ENCODE measurements at regions not wholly inside any gene's neighbourhood (a gene's known extent, or its start where the extent isn't known, plus 50 kb on each side); places are given as distances from the start of the nearest gene placed in this dataset.

DNA sequence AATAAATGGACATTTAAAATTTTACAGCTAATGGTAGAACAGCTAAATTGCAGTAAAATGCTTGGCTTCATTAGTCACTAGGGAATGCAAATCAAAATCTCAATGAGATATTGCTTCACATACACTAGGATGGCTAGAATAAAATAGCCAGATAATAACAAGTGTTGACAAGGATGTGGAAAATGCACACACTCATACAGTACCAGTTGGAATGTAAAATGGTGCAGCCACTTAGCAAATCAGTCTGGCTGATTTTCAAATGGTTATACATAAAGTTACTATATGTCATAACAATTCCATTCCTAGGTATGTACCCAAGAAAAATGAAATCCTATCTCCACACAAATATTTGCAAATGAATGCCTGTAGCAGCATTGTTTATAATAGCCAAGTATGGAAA lies 452.1 kb downstream of the HDGFL1 start:
- H3K36me3 Mint-ChIP-seq = no peaks in the 10 kb centered on the region
- no peak for DNase-seq
- no peak overlapping the region for H3K4me3 Mint-ChIP-seq
- H3K9me3 ChIP-seq = no peaks in the 10 kb centered on the region
- no peaks in the 10 kb centered on the region for H3K4me1 ChIP-seq (ENCODE audit: control insufficient read depth in 1 of 2, extremely low read depth in 1 of 2, insufficient read depth in 2 of 2, low read length in 2 of 2)
- H3K27me3 Mint-ChIP-seq = no peaks in the 10 kb centered on the region
- ChIA-PET POLR2A (interaction anchor here in 1 of 2 donors (0.5 kb wide), 1 partner anchor 8 kb away, joined by 4 read pairs; no protein-coding TSS in a partner anchor), CTCF (no interaction called here)
- H3K36me3 ChIP-seq (ENCODE audit: control insufficient read depth in 2 of 2, extremely low read depth in 1 of 2, insufficient read depth in 1 of 2, low read length in 1 of 2) = no peaks in the 10 kb centered on the region
- H3K4me1 Mint-ChIP-seq = no peaks in the 10 kb centered on the region
- no peak overlapping the region for H3K27ac Mint-ChIP-seq
- ATAC-seq (replicated peaks in 1 of 4) = no peak
- H3K4me3 ChIP-seq (ENCODE audit: control insufficient read depth in 1 of 2, extremely low read depth in 1 of 2, low read length in 1 of 2) = no peak overlapping the region
- no peak overlapping the region for H3K27ac ChIP-seq (ENCODE audit: low read length)
- peaks cover 0 to 5% (median 0%) of the 10 kb centered on the region in 3 donors for H3K9me3 Mint-ChIP-seq
- no peaks in the 10 kb centered on the region for H3K27me3 ChIP-seq (replicated peaks in 1 of 2; ENCODE audit: control insufficient read depth in 2 of 2, extremely low read depth in 1 of 2, insufficient read depth in 2 of 2, low read length in 1 of 2)

DNA sequence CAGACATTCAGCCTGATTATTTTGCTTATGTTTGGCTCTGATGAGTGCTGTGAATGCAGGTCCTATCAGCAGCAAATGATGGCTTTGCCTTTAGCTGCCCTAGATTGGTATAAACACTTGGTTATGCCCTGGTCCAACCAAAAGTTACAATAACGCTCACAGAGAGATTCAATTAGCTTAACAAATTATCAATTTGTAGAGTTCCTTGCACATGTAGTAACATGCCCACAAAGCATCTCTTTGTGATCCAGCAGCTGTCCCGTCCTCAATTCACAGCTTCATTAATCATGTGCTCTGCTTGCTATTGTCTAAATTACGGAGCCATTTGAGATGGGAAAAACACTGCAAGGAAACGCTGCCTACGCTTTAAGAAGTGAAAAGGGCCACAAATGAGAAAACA lies 457.9 kb downstream of the HDGFL1 start:
- Mint-ChIP-seq H3K36me3 (no peaks in the 10 kb centered on the region), H3K9me3 (peaks cover 0 to 5% (median 4%) of the 10 kb centered on the region in 3 donors), H3K27ac (no peak overlapping the region), H3K4me3 (no peak overlapping the region), H3K4me1 (no peaks in the 10 kb centered on the region), H3K27me3 (no peaks in the 10 kb centered on the region)
- 100% methylated on average over 1 of the region's 5 CpGs for WGBS (ENCODE audit: insufficient coverage)
- H3K36me3 ChIP-seq (ENCODE audit: control insufficient read depth in 2 of 2, extremely low read depth in 1 of 2, insufficient read depth in 1 of 2, low read length in 1 of 2) = no peaks in the 10 kb centered on the region
- H3K4me3 ChIP-seq (ENCODE audit: control insufficient read depth in 1 of 2, extremely low read depth in 1 of 2, low read length in 1 of 2) = no peak overlapping the region
- no peaks in the 10 kb centered on the region for H3K4me1 ChIP-seq (ENCODE audit: control insufficient read depth in 1 of 2, extremely low read depth in 1 of 2, insufficient read depth in 2 of 2, low read length in 2 of 2)
- no peak overlapping the region for H3K27ac ChIP-seq (ENCODE audit: low read length)
- CTCF ChIA-PET = no interaction called here
- POLR2A ChIA-PET = no interaction called here
- DNase-seq = no peak
- H3K27me3 ChIP-seq (replicated peaks in 1 of 2; ENCODE audit: control insufficient read depth in 2 of 2, extremely low read depth in 1 of 2, insufficient read depth in 2 of 2, low read length in 1 of 2) = no peaks in the 10 kb centered on the region
- no peak for ATAC-seq (replicated peaks in 1 of 4)
- H3K9me3 ChIP-seq = no peaks in the 10 kb centered on the region

DNA sequence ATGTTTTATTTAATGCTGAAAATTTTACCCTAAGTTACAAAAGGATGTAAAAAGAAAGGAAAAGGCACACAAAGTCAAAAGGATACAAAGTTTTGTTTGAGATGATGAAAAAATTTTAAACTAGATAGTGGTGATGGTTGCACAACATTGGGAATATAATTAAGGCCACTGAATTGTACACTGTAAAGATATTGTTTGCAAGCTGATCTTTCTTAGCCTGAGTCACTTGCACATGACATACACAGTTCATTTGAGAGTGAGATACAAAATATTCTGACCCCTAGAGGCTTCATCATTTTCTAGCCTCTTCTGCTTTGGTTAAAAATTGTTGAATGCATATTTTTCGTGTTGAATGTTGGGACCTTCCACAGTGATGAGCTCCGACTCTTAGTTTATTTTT lies 462.6 kb downstream of the HDGFL1 start:
- ChIA-PET POLR2A (no interaction called here), CTCF (no interaction called here)
- Histone ChIP-seq H3K27me3 (replicated peaks in 1 of 2; ENCODE audit: control insufficient read depth in 2 of 2, extremely low read depth in 1 of 2, insufficient read depth in 2 of 2, low read length in 1 of 2) (no peaks in the 10 kb centered on the region), H3K4me1 (ENCODE audit: control insufficient read depth in 1 of 2, extremely low read depth in 1 of 2, insufficient read depth in 2 of 2, low read length in 2 of 2) (no peaks in the 10 kb centered on the region), H3K27ac (ENCODE audit: low read length) (no peak overlapping the region), H3K9me3 (no peaks in the 10 kb centered on the region), H3K4me3 (ENCODE audit: control insufficient read depth in 1 of 2, extremely low read depth in 1 of 2, low read length in 1 of 2) (no peak overlapping the region), H3K36me3 (ENCODE audit: control insufficient read depth in 2 of 2, extremely low read depth in 1 of 2, insufficient read depth in 1 of 2, low read length in 1 of 2) (no peaks in the 10 kb centered on the region)
- Mint-ChIP-seq H3K9me3 (peaks cover 0 to 5% (median 4%) of the 10 kb centered on the region in 3 donors), H3K36me3 (no peaks in the 10 kb centered on the region), H3K4me1 (no peaks in the 10 kb centered on the region), H3K4me3 (no peak overlapping the region), H3K27ac (no peak overlapping the region), H3K27me3 (no peaks in the 10 kb centered on the region)
- no CpG with 5 or more reads among the region's 2 CpGs for WGBS (ENCODE audit: insufficient coverage)
- DNase-seq = no peak
- ATAC-seq (replicated peaks in 1 of 4) = no peak

DNA sequence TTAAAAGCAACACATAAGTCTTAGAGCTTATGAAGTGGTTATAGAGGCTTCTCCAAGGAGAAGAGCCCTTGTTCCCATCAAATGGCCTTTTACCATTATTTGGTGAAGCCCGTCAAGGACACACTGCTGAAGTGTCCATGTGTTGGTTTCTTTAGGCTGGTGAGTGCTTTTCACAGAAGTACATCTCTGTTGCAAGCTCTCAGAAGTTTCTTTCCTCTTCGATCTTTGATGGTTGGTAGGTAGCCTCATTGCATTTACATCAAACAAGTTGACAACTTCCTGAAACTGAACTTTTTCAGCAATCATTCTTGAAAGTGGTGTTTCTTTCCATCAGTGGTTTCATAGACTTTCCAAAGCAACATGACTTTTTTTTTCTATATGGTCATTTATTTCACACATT lies 465.6 kb downstream of the HDGFL1 start:
- H3K27me3 Mint-ChIP-seq = no peaks in the 10 kb centered on the region
- CTCF ChIA-PET = no interaction called here
- no CpG with 5 or more reads among the region's 2 CpGs for WGBS (ENCODE audit: insufficient coverage)
- no peaks in the 10 kb centered on the region for H3K36me3 Mint-ChIP-seq
- ATAC-seq (replicated peaks in 1 of 4) (no peak), DNase-seq (no peak)
- Histone ChIP-seq H3K27ac (ENCODE audit: low read length) (no peak overlapping the region), H3K36me3 (ENCODE audit: control insufficient read depth in 2 of 2, extremely low read depth in 1 of 2, insufficient read depth in 1 of 2, low read length in 1 of 2) (no peaks in the 10 kb centered on the region), H3K27me3 (replicated peaks in 1 of 2; ENCODE audit: control insufficient read depth in 2 of 2, extremely low read depth in 1 of 2, insufficient read depth in 2 of 2, low read length in 1 of 2) (no peaks in the 10 kb centered on the region), H3K4me1 (ENCODE audit: control insufficient read depth in 1 of 2, extremely low read depth in 1 of 2, insufficient read depth in 2 of 2, low read length in 2 of 2) (no peaks in the 10 kb centered on the region), H3K9me3 (no peaks in the 10 kb centered on the region), H3K4me3 (ENCODE audit: control insufficient read depth in 1 of 2, extremely low read depth in 1 of 2, low read length in 1 of 2) (no peak overlapping the region)
- POLR2A ChIA-PET = no interaction called here
- H3K4me1 Mint-ChIP-seq = no peaks in the 10 kb centered on the region
- no peak overlapping the region for H3K4me3 Mint-ChIP-seq
- H3K27ac Mint-ChIP-seq = no peak overlapping the region
- H3K9me3 Mint-ChIP-seq = peaks cover 0 to 5% (median 4%) of the 10 kb centered on the region in 3 donors

DNA sequence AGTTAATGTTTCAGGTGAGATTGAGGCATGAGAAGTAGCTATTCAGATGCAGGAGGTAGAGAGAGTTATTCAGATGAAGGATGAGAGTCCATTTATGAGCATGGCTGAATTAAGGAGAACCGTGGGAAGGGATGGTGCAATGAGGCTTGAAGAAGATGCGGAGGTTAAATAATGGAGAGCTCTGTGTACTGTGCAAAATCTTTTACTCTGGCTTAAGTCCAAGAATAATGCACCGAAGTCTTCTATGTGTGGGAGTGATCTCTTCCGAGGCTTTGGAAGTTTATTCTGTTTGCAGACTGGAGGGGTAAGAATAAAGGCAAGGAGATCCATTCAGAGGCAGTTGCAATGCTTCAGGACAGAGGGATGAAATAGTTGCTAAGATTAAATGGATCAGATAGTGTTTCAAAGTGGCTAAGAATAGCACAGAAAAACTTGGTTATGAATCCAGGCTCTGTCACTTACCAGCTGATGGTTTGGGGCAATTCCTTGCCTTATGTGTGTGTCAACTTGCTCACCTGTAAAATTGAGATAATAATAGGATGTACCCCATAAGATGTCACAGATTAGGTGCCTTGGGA lies 467.1 kb downstream of the HDGFL1 start:
- Mint-ChIP-seq H3K9me3 (peaks cover 0 to under 1% (median 0%) of the 10 kb centered on the region in 3 donors), H3K4me3 (no peak overlapping the region), H3K36me3 (no peaks in the 10 kb centered on the region), H3K27me3 (no peaks in the 10 kb centered on the region), H3K4me1 (no peaks in the 10 kb centered on the region), H3K27ac (no peak overlapping the region)
- Histone ChIP-seq H3K36me3 (ENCODE audit: control insufficient read depth in 2 of 2, extremely low read depth in 1 of 2, insufficient read depth in 1 of 2, low read length in 1 of 2) (no peaks in the 10 kb centered on the region), H3K4me1 (ENCODE audit: control insufficient read depth in 1 of 2, extremely low read depth in 1 of 2, insufficient read depth in 2 of 2, low read length in 2 of 2) (no peaks in the 10 kb centered on the region), H3K9me3 (no peaks in the 10 kb centered on the region), H3K27ac (ENCODE audit: low read length) (no peak overlapping the region), H3K4me3 (ENCODE audit: control insufficient read depth in 1 of 2, extremely low read depth in 1 of 2, low read length in 1 of 2) (no peak overlapping the region), H3K27me3 (replicated peaks in 1 of 2; ENCODE audit: control insufficient read depth in 2 of 2, extremely low read depth in 1 of 2, insufficient read depth in 2 of 2, low read length in 1 of 2) (no peaks in the 10 kb centered on the region)
- ChIA-PET CTCF (no interaction called here), POLR2A (no interaction called here)
- DNase-seq = no peak
- 78% methylated on average over 4 of the region's 4 CpGs for WGBS (ENCODE audit: insufficient coverage)
- no peak for ATAC-seq (replicated peaks in 1 of 4)

DNA sequence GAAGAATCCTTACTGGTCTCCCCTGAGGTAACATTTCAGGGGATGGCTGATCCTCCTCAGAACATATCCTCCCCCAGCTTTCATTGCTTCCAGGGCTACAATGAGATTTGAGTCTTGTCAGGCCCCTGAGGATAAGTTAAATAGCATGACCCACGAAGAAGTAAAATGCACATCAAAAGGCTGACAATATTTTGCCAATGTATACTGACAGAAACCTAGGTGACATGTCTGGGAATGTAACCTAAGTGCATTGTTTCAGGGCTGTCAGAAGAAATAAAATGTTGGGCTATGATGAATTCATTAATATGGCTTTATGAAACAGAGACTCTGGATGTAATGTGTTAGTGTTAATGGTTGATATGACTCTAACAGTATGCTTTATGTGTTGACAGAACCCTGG lies 471.5 kb downstream of the HDGFL1 start:
- ChIA-PET POLR2A (no interaction called here), CTCF (no interaction called here)
- no peak overlapping the region for H3K4me3 ChIP-seq (ENCODE audit: control insufficient read depth in 1 of 2, extremely low read depth in 1 of 2, low read length in 1 of 2)
- no peaks in the 10 kb centered on the region for H3K4me1 Mint-ChIP-seq
- peaks cover 0 to 3% (median 2%) of the 10 kb centered on the region in 3 donors for H3K9me3 Mint-ChIP-seq
- no peaks in the 10 kb centered on the region for H3K9me3 ChIP-seq
- H3K4me3 Mint-ChIP-seq = no peak overlapping the region
- no peaks in the 10 kb centered on the region for H3K4me1 ChIP-seq (ENCODE audit: control insufficient read depth in 1 of 2, extremely low read depth in 1 of 2, insufficient read depth in 2 of 2, low read length in 2 of 2)
- H3K27ac Mint-ChIP-seq = no peak overlapping the region
- ATAC-seq (replicated peaks in 1 of 4) (no peak), DNase-seq (no peak)
- H3K27me3 ChIP-seq (replicated peaks in 1 of 2; ENCODE audit: control insufficient read depth in 2 of 2, extremely low read depth in 1 of 2, insufficient read depth in 2 of 2, low read length in 1 of 2) = no peaks in the 10 kb centered on the region
- no peak overlapping the region for H3K27ac ChIP-seq (ENCODE audit: low read length)
- no peaks in the 10 kb centered on the region for H3K36me3 ChIP-seq (ENCODE audit: control insufficient read depth in 2 of 2, extremely low read depth in 1 of 2, insufficient read depth in 1 of 2, low read length in 1 of 2)
- H3K27me3 Mint-ChIP-seq = no peaks in the 10 kb centered on the region
- WGBS (ENCODE audit: insufficient coverage) = no CpG with 5 or more reads among the region's 1 CpG
- no peaks in the 10 kb centered on the region for H3K36me3 Mint-ChIP-seq

DNA sequence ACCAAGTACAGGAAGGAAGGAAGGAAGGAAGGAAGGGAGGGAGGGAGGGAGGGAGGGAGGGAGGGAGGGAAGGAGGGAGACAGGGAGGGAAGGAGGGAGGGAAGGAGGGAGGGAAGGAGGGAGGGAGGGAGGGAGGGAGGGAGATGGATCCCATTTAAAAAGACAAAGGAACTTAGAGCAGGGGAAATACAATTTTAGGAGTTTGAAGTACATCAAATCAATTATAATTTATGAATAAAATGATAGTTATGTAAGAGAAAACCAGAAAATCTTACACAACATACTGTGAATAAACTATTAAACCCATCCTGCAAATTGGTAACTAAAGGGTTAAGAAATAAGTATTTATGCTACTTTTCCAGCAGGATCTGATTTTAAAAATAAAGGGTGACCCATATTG lies 475.9 kb downstream of the HDGFL1 start:
- Mint-ChIP-seq H3K36me3 (no peaks in the 10 kb centered on the region), H3K27ac (no peak overlapping the region), H3K27me3 (no peaks in the 10 kb centered on the region), H3K9me3 (peaks cover 0 to 8% (median 7%) of the 10 kb centered on the region in 3 donors), H3K4me1 (no peaks in the 10 kb centered on the region), H3K4me3 (no peak overlapping the region)
- no peaks in the 10 kb centered on the region for H3K36me3 ChIP-seq (ENCODE audit: control insufficient read depth in 2 of 2, extremely low read depth in 1 of 2, insufficient read depth in 1 of 2, low read length in 1 of 2)
- no peaks in the 10 kb centered on the region for H3K27me3 ChIP-seq (replicated peaks in 1 of 2; ENCODE audit: control insufficient read depth in 2 of 2, extremely low read depth in 1 of 2, insufficient read depth in 2 of 2, low read length in 1 of 2)
- no peak for DNase-seq
- no peaks in the 10 kb centered on the region for H3K4me1 ChIP-seq (ENCODE audit: control insufficient read depth in 1 of 2, extremely low read depth in 1 of 2, insufficient read depth in 2 of 2, low read length in 2 of 2)
- POLR2A ChIA-PET = interaction anchor here in 1 of 2 donors (0.6 kb wide), 1 partner anchor 26 kb away, joined by 3 read pairs; no protein-coding TSS in a partner anchor
- no peak for ATAC-seq (replicated peaks in 1 of 4)
- CTCF ChIA-PET = interaction anchor here in 1 of 2 donors (0.5 kb wide), 1 partner anchor 329 kb away, joined by 3 read pairs; no protein-coding TSS in a partner anchor
- H3K27ac ChIP-seq (ENCODE audit: low read length) = no peak overlapping the region
- no peaks in the 10 kb centered on the region for H3K9me3 ChIP-seq
- no peak overlapping the region for H3K4me3 ChIP-seq (ENCODE audit: control insufficient read depth in 1 of 2, extremely low read depth in 1 of 2, low read length in 1 of 2)

Measured in T-cell (primary cell).